Naive B cell (primary cell): ENCODE measurements at regions not wholly inside any gene's neighbourhood (a gene's known extent, or its start where the extent isn't known, plus 50 kb on each side); places are given as distances from the start of the nearest gene placed in this dataset.
A peak's percentile ranks its signal among the peaks of the same experiment; 100 is the strongest.

ENCODE experiments used
- ATAC-seq, 2 donors: fragments of 150-1000 bp; cut with Tn5 transposase; 2 replicates each; pipeline ENCODE4 v1.10.0; 2021; ENCODE audit warnings: low read depth in 2 of 2, mild to moderate bottlenecking in 2 of 2, moderate library complexity in 2 of 2
- DNase-seq: peaks from one replicate; pipeline ENCODE4 v3.0.0; 2022
- H3K27ac Mint-ChIP-seq, 6 donors: one replicate each; pipeline ENCODE4 v1.8.0; 2020 to 2022; ENCODE audit warnings: mild to moderate bottlenecking in 6 of 6, mixed read lengths in 6 of 6, moderate library complexity in 5 of 6, inconsistent platforms in 2 of 6
- H3K27me3 Mint-ChIP-seq, 3 donors: one replicate each; pipeline ENCODE4 v1.8.0; 2021 to 2022; ENCODE audit warnings: mixed read lengths in 3 of 3, mild to moderate bottlenecking in 1 of 3
- H3K36me3 Mint-ChIP-seq, 2 donors: one replicate each; pipeline ENCODE4 v1.8.0; 2020 to 2022; ENCODE audit warnings: mixed read lengths in 2 of 2, inconsistent platforms in 1 of 2, mild to moderate bottlenecking in 1 of 2
- H3K4me1 Mint-ChIP-seq, 3 donors: one replicate each; pipeline ENCODE4 v1.8.0; 2020 to 2022; ENCODE audit warnings: mixed read lengths in 3 of 3, inconsistent platforms in 1 of 3, mild to moderate bottlenecking in 1 of 3, moderate library complexity in 1 of 3
- H3K4me3 Mint-ChIP-seq, 8 donors: one replicate each; pipeline ENCODE4 v1.8.0; 2020 to 2022; ENCODE audit warnings: mild to moderate bottlenecking in 8 of 8, mixed read lengths in 8 of 8, moderate library complexity in 8 of 8, inconsistent platforms in 2 of 8
- H3K9me3 Mint-ChIP-seq, 7 donors: one replicate each; pipeline ENCODE4 v1.8.0; 2020 to 2022; ENCODE audit warnings: mixed read lengths in 7 of 7, mild to moderate bottlenecking in 5 of 7, inconsistent platforms in 2 of 7, moderate library complexity in 1 of 7

GRCh38 chr12:24233519-24234246 is 284.2 kb upstream of the SOX5 start:
- H3K4me3 Mint-ChIP-seq: no peak overlapping the region
- no peaks in the 10 kb centered on the region for H3K4me1 Mint-ChIP-seq
- H3K36me3 Mint-ChIP-seq: no peaks in the 10 kb centered on the region
- no peak overlapping the region for H3K27ac Mint-ChIP-seq
- no peaks in the 10 kb centered on the region for H3K9me3 Mint-ChIP-seq
- DNase-seq (no peak), ATAC-seq (no peak)
- H3K27me3 Mint-ChIP-seq: no peaks in the 10 kb centered on the region

DNA sequence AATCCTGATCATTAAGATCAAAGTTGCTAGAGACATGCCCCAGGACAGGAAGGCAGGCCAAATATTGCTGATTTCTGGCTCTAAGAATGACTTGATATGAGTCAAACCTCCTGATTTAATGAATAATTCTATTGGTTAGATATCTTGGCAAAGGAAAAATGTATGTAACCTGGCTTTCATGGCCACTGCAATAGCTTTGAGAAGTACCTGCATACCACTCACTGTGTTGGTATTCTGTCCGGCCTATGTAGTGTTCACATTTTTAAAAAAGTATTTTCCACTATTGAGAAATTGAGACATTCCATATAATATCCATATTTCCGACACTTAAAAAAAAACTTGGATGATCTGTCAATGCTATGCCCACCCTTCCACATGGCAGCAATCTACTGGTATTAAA is 283.1 kb upstream of the SOX5 start:
- Mint-ChIP-seq H3K4me1 (no peaks in the 10 kb centered on the region), H3K4me3 (no peak overlapping the region), H3K36me3 (no peaks in the 10 kb centered on the region), H3K27me3 (no peaks in the 10 kb centered on the region), H3K9me3 (no peaks in the 10 kb centered on the region), H3K27ac (no peak overlapping the region)
- no peak for ATAC-seq
- no peak for DNase-seq

DNA sequence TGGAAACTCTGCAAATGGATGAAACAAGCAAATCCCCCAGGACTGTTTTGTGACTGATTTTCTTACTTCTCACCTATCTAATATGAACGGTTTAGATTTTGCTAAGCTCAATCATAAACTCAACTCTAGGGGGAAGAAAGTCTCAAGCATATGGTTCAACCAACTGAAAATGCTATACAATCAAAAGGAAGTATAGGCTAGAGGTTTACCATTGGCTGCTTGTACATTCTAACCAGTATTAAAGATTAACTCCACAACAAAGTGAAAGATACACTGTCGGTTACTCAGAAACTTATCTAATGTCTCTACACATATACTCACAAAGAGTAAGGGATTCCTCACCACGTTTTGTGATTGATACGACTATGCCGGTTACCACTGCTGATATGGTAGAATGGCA is 281.8 kb upstream of the SOX5 start:
- no peak overlapping the region for H3K4me3 Mint-ChIP-seq
- no peaks in the 10 kb centered on the region for H3K4me1 Mint-ChIP-seq
- ATAC-seq (no peak), DNase-seq (no peak)
- H3K9me3 Mint-ChIP-seq: no peaks in the 10 kb centered on the region
- H3K27ac Mint-ChIP-seq: no peak overlapping the region
- no peaks in the 10 kb centered on the region for H3K36me3 Mint-ChIP-seq
- H3K27me3 Mint-ChIP-seq: no peaks in the 10 kb centered on the region

- ATAC-seq (no peak), DNase-seq (no peak)
- no peaks in the 10 kb centered on the region for H3K36me3 Mint-ChIP-seq
- no peaks in the 10 kb centered on the region for H3K9me3 Mint-ChIP-seq
- H3K4me3 Mint-ChIP-seq: no peak overlapping the region
- no peak overlapping the region for H3K27ac Mint-ChIP-seq
- no peaks in the 10 kb centered on the region for H3K4me1 Mint-ChIP-seq
- H3K27me3 Mint-ChIP-seq: no peaks in the 10 kb centered on the region
These were observed 280.7 kb upstream of the SOX5 start for GRCh38 chr12:24230061-24230701.

DNA sequence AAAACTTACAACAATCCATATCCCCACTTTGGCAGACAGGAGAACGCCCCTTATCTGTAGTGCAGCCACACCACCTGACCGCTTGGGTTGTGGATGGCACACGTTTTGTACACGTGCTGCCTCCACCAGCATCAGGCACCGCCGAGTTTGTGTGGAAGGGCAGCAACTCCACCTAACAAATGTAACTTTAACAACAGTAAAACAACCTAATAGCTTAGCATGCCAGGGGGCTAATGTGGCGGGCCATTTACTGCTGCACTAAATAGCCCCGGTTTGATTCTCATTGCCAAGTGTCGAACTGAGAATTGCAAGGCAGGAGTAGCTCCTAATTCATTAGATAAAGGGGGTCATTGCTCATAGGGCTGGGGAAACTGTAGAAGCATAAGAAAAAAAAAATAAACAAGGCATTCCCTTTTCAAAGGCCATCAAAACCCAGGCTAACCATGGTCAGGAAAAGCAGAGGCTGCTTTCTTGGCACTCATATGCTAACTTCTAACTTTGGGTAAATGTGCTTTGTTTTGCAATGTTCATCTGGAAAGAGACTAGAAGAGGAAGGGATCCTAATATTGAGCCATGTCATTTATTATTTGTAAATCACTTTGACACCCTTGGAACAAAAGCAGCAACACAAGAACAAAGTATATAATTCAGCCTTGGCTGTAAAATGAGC is 279.7 kb upstream of the SOX5 start:
- Mint-ChIP-seq H3K4me1 (no peaks in the 10 kb centered on the region), H3K27me3 (no peaks in the 10 kb centered on the region), H3K27ac (no peak overlapping the region), H3K4me3 (no peak overlapping the region), H3K36me3 (no peaks in the 10 kb centered on the region), H3K9me3 (no peaks in the 10 kb centered on the region)
- ATAC-seq (no peak), DNase-seq (no peak)

GRCh38 chr12:24228371-24228770 is 278.9 kb upstream of the SOX5 start:
- Mint-ChIP-seq H3K27me3 (no peaks in the 10 kb centered on the region), H3K36me3 (no peaks in the 10 kb centered on the region), H3K9me3 (no peaks in the 10 kb centered on the region), H3K4me3 (no peak overlapping the region), H3K4me1 (no peaks in the 10 kb centered on the region), H3K27ac (no peak overlapping the region)
- ATAC-seq: no peak
- DNase-seq: no peak

DNA sequence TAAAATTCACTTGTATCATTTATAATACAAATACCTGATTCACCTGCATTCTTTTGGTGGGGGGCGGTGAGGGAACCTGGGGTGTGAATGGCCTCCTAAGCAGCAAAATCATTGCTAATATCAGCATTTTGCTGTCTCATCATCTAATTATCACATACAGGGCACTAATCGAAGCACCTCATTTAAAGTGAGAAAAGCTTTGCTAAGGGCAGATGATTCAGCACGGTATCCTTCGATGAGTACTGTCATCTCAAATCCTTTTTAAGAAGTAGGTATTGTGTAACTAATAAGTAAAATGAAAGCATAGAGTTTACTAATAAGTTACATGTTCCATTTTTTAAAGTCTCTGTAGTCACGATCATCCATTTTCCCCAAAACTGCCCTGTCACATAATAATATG is 278.1 kb upstream of the SOX5 start:
- DNase-seq: no peak

GRCh38 chr12:24226745-24227350 is 277.4 kb upstream of the SOX5 start:
- DNase-seq: no peak
- Mint-ChIP-seq H3K36me3 (no peaks in the 10 kb centered on the region), H3K4me1 (no peaks in the 10 kb centered on the region), H3K27me3 (no peaks in the 10 kb centered on the region), H3K9me3 (no peaks in the 10 kb centered on the region), H3K27ac (peak overlapping the region in 2 of 6 donors; percentile 57 to 90), H3K4me3 (no peak overlapping the region)
- ATAC-seq: no peak

More for the DNA sequence above, 278.1 kb upstream of the SOX5 start:
- H3K9me3 Mint-ChIP-seq: no peaks in the 10 kb centered on the region
- H3K4me1 Mint-ChIP-seq: no peaks in the 10 kb centered on the region
- peak overlapping the region in 1 of 6 donors; percentile 3 for H3K27ac Mint-ChIP-seq
- no peak for ATAC-seq
- no peaks in the 10 kb centered on the region for H3K27me3 Mint-ChIP-seq
- H3K4me3 Mint-ChIP-seq: no peak overlapping the region
- no peaks in the 10 kb centered on the region for H3K36me3 Mint-ChIP-seq

GRCh38 chr12:24224401-24224800 is 274.9 kb upstream of the SOX5 start:
- Mint-ChIP-seq H3K9me3 (no peaks in the 10 kb centered on the region), H3K4me1 (no peaks in the 10 kb centered on the region), H3K36me3 (no peaks in the 10 kb centered on the region), H3K4me3 (no peak overlapping the region), H3K27ac (no peak overlapping the region), H3K27me3 (no peaks in the 10 kb centered on the region)
- no peak for ATAC-seq
- DNase-seq: no peak

DNA sequence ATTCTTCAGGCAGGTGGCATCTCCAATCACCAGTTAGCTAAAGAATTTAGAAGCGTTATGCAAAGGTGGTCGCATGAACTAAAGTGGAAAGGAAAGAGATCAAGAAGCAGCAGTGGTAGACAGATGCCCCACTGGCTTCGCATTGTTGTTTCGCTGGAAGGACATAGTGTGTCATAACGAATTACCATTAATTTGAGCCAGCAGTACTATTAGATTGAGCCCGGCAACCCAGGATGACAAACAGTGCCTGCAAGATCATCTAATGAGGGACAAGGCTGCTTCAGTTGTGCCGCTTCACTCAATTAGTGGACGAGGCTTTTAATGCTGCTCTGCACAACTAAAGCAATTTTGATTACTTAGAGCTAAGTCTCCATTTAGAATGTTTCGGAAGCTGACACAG is 274.5 kb upstream of the SOX5 start:
- DNase-seq: no peak
- no peaks in the 10 kb centered on the region for H3K9me3 Mint-ChIP-seq
- peak overlapping the region in 1 of 6 donors; percentile 12 for H3K27ac Mint-ChIP-seq
- no peaks in the 10 kb centered on the region for H3K27me3 Mint-ChIP-seq
- H3K36me3 Mint-ChIP-seq: no peaks in the 10 kb centered on the region
- H3K4me3 Mint-ChIP-seq: no peak overlapping the region
- H3K4me1 Mint-ChIP-seq: no peaks in the 10 kb centered on the region
- ATAC-seq: no peak

DNA sequence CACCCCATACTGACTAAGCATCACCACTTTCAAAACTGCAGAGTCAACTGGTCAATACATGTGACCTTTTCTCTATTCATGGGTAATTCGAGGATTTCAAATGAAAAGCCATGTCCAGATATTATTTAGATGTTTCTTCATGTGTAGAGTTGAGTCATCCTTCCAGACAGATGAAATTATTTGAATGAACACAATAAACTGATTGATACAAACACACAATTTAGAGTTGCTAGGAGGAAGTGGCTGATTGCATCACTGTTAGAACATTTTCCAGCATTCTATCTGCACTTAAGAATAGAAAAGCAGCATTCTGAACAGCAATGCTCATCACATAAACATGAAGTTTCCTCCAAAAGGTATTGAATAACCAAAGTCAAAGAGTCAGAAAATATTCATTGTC is 273.5 kb upstream of the SOX5 start:
- ATAC-seq: no peak
- Mint-ChIP-seq H3K9me3 (no peaks in the 10 kb centered on the region), H3K4me3 (no peak overlapping the region), H3K4me1 (no peaks in the 10 kb centered on the region), H3K36me3 (no peaks in the 10 kb centered on the region), H3K27me3 (no peaks in the 10 kb centered on the region), H3K27ac (no peak overlapping the region)
- no peak for DNase-seq

DNA sequence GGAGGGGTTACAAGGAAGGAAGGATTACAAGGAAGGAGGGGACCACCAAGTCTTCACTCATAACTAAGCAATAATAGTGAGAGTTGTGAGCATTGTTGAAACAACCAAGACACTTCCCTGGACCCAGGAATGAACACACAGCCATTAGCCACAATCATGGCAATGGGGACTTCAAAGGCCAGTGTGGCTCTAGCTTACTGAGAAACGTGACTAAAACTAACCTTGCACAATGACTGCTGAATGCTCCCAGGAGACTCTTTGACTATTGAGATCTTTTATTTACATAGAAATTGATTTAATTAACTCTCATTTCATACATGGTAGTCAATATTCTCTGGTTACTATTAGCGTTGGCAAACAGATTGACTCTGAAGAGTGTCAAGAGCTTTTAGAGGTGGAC is 263.0 kb upstream of the SOX5 start:
- no peaks in the 10 kb centered on the region for H3K4me1 Mint-ChIP-seq
- no peak overlapping the region for H3K27ac Mint-ChIP-seq
- no peak overlapping the region for H3K4me3 Mint-ChIP-seq
- DNase-seq: no peak
- no peaks in the 10 kb centered on the region for H3K9me3 Mint-ChIP-seq
- no peaks in the 10 kb centered on the region for H3K27me3 Mint-ChIP-seq
- H3K36me3 Mint-ChIP-seq: no peaks in the 10 kb centered on the region
- no peak for ATAC-seq

DNA sequence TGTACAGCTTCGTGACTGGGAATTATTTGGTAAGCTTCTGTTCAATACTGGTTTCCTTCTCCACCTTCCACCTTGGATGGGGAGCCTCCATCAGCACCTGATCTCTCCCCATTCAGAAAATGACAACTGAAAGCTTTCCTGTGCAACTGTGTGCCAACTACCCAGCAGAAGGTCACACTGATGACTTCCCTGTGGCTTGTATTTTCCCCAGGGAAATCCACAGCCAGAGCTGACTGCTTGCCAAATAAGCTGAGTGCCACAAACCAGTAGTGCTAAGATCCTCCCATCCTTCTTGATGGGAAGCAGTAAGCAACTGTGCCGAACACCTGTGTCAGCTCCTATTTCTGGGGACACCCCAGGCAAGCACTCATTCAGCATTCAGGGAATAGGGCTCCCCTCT is 257.2 kb upstream of the SOX5 start:
- Mint-ChIP-seq H3K36me3 (peaks cover 0 to 8% of the 10 kb centered on the region in 2 donors), H3K27me3 (no peaks in the 10 kb centered on the region), H3K27ac (no peak overlapping the region), H3K4me1 (peaks cover 0 to 4% (median 2%) of the 10 kb centered on the region in 3 donors), H3K4me3 (no peak overlapping the region), H3K9me3 (peaks cover 0 to 7% (median 4%) of the 10 kb centered on the region in 7 donors)
- ATAC-seq: no peak
- DNase-seq: no peak
